ENCODE measurements at regions not wholly inside any gene's neighbourhood (a gene's known extent, or its start where the extent isn't known, plus 50 kb on each side); places are given as distances from the start of the nearest gene placed in this dataset.

GRCh38 chr20:40748182-40748581, 59.1 kb upstream of the MAFB start:
- TF ChIP-seq CREB5 (CRISPR knock-in tag; IDR thresholded peaks at IDR 0.05; ENCODE audit: low read depth) (no peak), RARB (CRISPR knock-in tag; IDR thresholded peaks at IDR 0.05) (no peak), CSRNP3 (CRISPR knock-in tag; IDR thresholded peaks at IDR 0.05) (no peak), TOX (CRISPR knock-in tag; IDR thresholded peaks at IDR 0.05; ENCODE audit: borderline replicate concordance) (no peak), ZNF8 (CRISPR knock-in tag; IDR thresholded peaks at IDR 0.05) (no peak), PATZ1 (CRISPR knock-in tag; IDR thresholded peaks at IDR 0.05; ENCODE audit: borderline replicate concordance) (no peak), ARNTL (CRISPR knock-in tag; IDR thresholded peaks at IDR 0.05; ENCODE audit: borderline replicate concordance, low read depth) (no peak), SNAI2 (CRISPR knock-in tag; IDR thresholded peaks at IDR 0.05) (no peak), POU6F1 (CRISPR knock-in tag; IDR thresholded peaks at IDR 0.05; ENCODE audit: borderline replicate concordance, low read depth) (no peak), ZNF70 (CRISPR knock-in tag; IDR thresholded peaks at IDR 0.05) (no peak), ZFP3 (CRISPR knock-in tag; IDR thresholded peaks at IDR 0.05) (no peak), ZFP30 (CRISPR knock-in tag; IDR thresholded peaks at IDR 0.05) (no peak), CSDC2 (CRISPR knock-in tag; IDR thresholded peaks at IDR 0.05) (no peak)
